SU-DHL-6 (cell line): ENCODE measurements at regions not wholly inside any gene's neighbourhood (a gene's known extent, or its start where the extent isn't known, plus 50 kb on each side); places are given as distances from the start of the nearest gene placed in this dataset.

Experiments
- CTCF ChIP-seq: fragments of 200-600 bp; sonication (generic); IDR thresholded peaks from one replicate; pipeline ENCODE4 v1.5.1; 2017; ENCODE audit warnings: antibody characterized with exemption, mild to moderate bottlenecking, low read length, moderate library complexity; ENCODE audit not compliant: insufficient read depth, poor library complexity, severe bottlenecking
- EZH2phosphoT487 ChIP-seq: fragments of 200-600 bp; sonication (generic), shearing (Covaris generic); conservative IDR thresholded peaks from 2 replicates; pipeline ENCODE4 v1.6.1; 2018; ENCODE audit warnings: mild to moderate bottlenecking, antibody characterized with exemption, low read length, moderate library complexity, mixed read lengths

GRCh38 chr2:126754240-126755004, 98.5 kb downstream of the GYPC start:
- TF ChIP-seq CTCF, result no peak
- no peak for TF ChIP-seq EZH2phosphoT487
